SK-N-SH (cell line): ENCODE measurements at regions not wholly inside any gene's neighbourhood (a gene's known extent, or its start where the extent isn't known, plus 50 kb on each side); places are given as distances from the start of the nearest gene placed in this dataset.

Experiments
- CTCF ChIA-PET: fragments of 300-600, 350-600 bp; formaldehyde crosslinking; extraction: SDS; loops from one replicate; lab custom pipeline; 2021; lab: Yijun Ruan, JAX
- POLR2A ChIA-PET: fragments of 350-600 bp; sonication (Branson Sonifier 250); formaldehyde crosslinking; extraction: SDS; loops from one replicate; lab custom pipeline; 2020; ENCODE audit warnings: antibody characterized with exemption, inconsistent platforms; lab: Yijun Ruan, JAX
- DNase-seq: peaks from one replicate; pipeline ENCODE4 v3.0.0; 2012
- H2AFZ ChIP-seq: fragments of 200-600 bp; sonication (generic); 2 replicates; pipeline ENCODE4 v1.8.1; 2016; ENCODE audit warnings: antibody characterized with exemption, mild to moderate bottlenecking, low read depth
- H3F3A ChIP-seq: fragments of 200-600 bp; sonication (generic); replicated peaks from 2 replicates; pipeline ENCODE3; 2016; ENCODE audit warnings: antibody characterized with exemption, mild to moderate bottlenecking; ENCODE audit not compliant: insufficient read depth
- H3K27ac ChIP-seq, 2 experiments: fragments of 200-500 bp in 1 of 2; fragments of 200-600 bp in 1 of 2; sonication (Bioruptor generic) in 1 of 2; sonication (generic), shearing (Covaris generic) in 1 of 2; 2 replicates each; pipeline versions ENCODE4 v1.5.1 to v1.6.1; 2014 to 2016; ENCODE audit warnings: low read depth in 2 of 2, inconsistent platforms in 1 of 2, low read length in 1 of 2, mild to moderate bottlenecking in 1 of 2, mixed read lengths in 1 of 2
- H3K27me3 ChIP-seq: fragments of 200-600 bp; sonication (generic), shearing (Covaris generic); 2 replicates; pipeline ENCODE4 v1.6.1; 2016; ENCODE audit warnings: mixed run types; ENCODE audit not compliant: insufficient read depth
- H3K36me3 ChIP-seq, 2 experiments: fragments of 200-500 bp in 1 of 2; fragments of 200-600 bp in 1 of 2; sonication (Bioruptor generic) in 1 of 2; sonication (generic) in 1 of 2; replicated peaks in 1 of 2; 2 replicates each; pipeline versions ENCODE3 to v1.5.1; 2014 to 2016; ENCODE audit warnings: low read length in 1 of 2, mild to moderate bottlenecking in 1 of 2; ENCODE audit not compliant: insufficient read depth in 2 of 2, control insufficient read depth in 1 of 2
- H3K4me1 ChIP-seq, 2 experiments: fragments of 200-500 bp in 1 of 2; fragments of 200-600 bp in 1 of 2; sonication (Bioruptor generic) in 1 of 2; sonication (generic), shearing (Covaris generic) in 1 of 2; 2 replicates each; pipeline versions ENCODE4 v1.5.1 to v1.6.1; 2014 to 2016; ENCODE audit warnings: low read depth in 1 of 2, low read length in 1 of 2, mixed run types in 1 of 2; ENCODE audit not compliant: insufficient read depth in 2 of 2, control insufficient read depth in 1 of 2
- H3K4me2 ChIP-seq: fragments of 200-600 bp; sonication (generic), shearing (Covaris generic); 2 replicates; pipeline ENCODE4 v1.6.1; 2017; ENCODE audit warnings: mixed run types
- H3K4me3 ChIP-seq, 2 experiments: fragments of 200-500 bp in 1 of 2; fragments of 200-600 bp in 1 of 2; sonication (Bioruptor generic) in 1 of 2; sonication (generic), shearing (Covaris generic) in 1 of 2; 2 replicates each; pipeline versions ENCODE4 v1.5.1 to v1.8.1; 2014 to 2016; ENCODE audit warnings: low read depth in 2 of 2, inconsistent platforms in 1 of 2, low read length in 1 of 2, mild to moderate bottlenecking in 1 of 2, mixed read lengths in 1 of 2, moderate library complexity in 1 of 2
- H3K79me2 ChIP-seq: fragments of 200-600 bp; sonication (generic); 2 replicates; pipeline ENCODE4 v1.8.1; 2017; ENCODE audit warnings: mild to moderate bottlenecking; ENCODE audit not compliant: insufficient read depth
- H3K9ac ChIP-seq: fragments of 200-600 bp; sonication (generic); 2 replicates; pipeline ENCODE4 v1.6.1; 2017; ENCODE audit warnings: mixed run types
- H3K9me2 ChIP-seq: fragments of 200-600 bp; sonication (generic); 2 replicates; pipeline ENCODE4 v1.6.1; 2017; ENCODE audit warnings: mixed run types
- H3K9me3 ChIP-seq: fragments of 200-600 bp; sonication (generic); 2 replicates; pipeline ENCODE4 v1.6.1; 2017; ENCODE audit warnings: mixed run types, mild to moderate bottlenecking, moderate library complexity
- H4K20me1 ChIP-seq: fragments of 200-600 bp; sonication (generic); 2 replicates; pipeline ENCODE4 v1.6.1; 2017; ENCODE audit warnings: mild to moderate bottlenecking, mixed run types; ENCODE audit not compliant: insufficient read depth
- EZH2phosphoT487 ChIP-seq: fragments of 200-600 bp; sonication (generic); IDR thresholded peaks from 2 replicates; pipeline ENCODE4 v1.6.1; 2017; ENCODE audit warnings: low read depth, mixed run types, mild to moderate bottlenecking, antibody characterized with exemption, moderate library complexity, borderline replicate concordance
- FOSL2 ChIP-seq: IDR thresholded peaks from 2 replicates; pipeline ENCODE4 v1.4.0; 2012; ENCODE audit warnings: low read depth, mild to moderate bottlenecking, moderate library complexity, borderline replicate concordance
- FOXJ3 ChIP-seq: sonication (generic); formaldehyde crosslinking; IDR thresholded peaks from 2 replicates; pipeline ENCODE4 v1.5.1; 2020; ENCODE audit warnings: mild to moderate bottlenecking, missing genetic modification reagents
- FOXM1 ChIP-seq: IDR thresholded peaks from 2 replicates; pipeline ENCODE4 v1.4.0; 2012; ENCODE audit warnings: low read depth, mild to moderate bottlenecking
- IRF3 ChIP-seq: fragments of 150-350 bp; IDR thresholded peaks from 2 replicates; pipeline ENCODE4 v1.6.1; 2016; ENCODE audit warnings: mild to moderate bottlenecking, low read depth, low read length
- JUND ChIP-seq: IDR thresholded peaks from 2 replicates; pipeline ENCODE4 v1.4.0; 2012
- MAX ChIP-seq: IDR thresholded peaks from 2 replicates; pipeline ENCODE4 v1.4.0; 2012; ENCODE audit warnings: low read depth
- MEF2A ChIP-seq: IDR thresholded peaks from 2 replicates; pipeline ENCODE4 v1.4.0; 2012; ENCODE audit warnings: low read depth, borderline replicate concordance
- NRF1 ChIP-seq: IDR thresholded peaks from 2 replicates; pipeline ENCODE4 v1.6.1; 2012; ENCODE audit warnings: low read depth, mild to moderate bottlenecking, low read length
- PBX3 ChIP-seq: IDR thresholded peaks from 2 replicates; pipeline ENCODE4; 2012
- REST ChIP-seq: IDR thresholded peaks from 2 replicates; pipeline ENCODE4 v1.6.1; 2012; ENCODE audit warnings: mild to moderate bottlenecking, low read depth, low read length, moderate library complexity
- RXRA ChIP-seq: IDR thresholded peaks from 2 replicates; pipeline ENCODE4 v1.4.0; 2012; ENCODE audit warnings: low read depth, mild to moderate bottlenecking, borderline replicate concordance
- USF1 ChIP-seq: IDR thresholded peaks from 2 replicates; pipeline ENCODE4 v1.4.0; 2012; ENCODE audit warnings: low read depth, borderline replicate concordance
- USF2 ChIP-seq: fragments of 150-350 bp; IDR thresholded peaks from 2 replicates; pipeline ENCODE4 v1.6.1; 2017; ENCODE audit warnings: antibody characterized with exemption, low read length, low read depth, borderline replicate concordance
- YY1 ChIP-seq: IDR thresholded peaks from 2 replicates; pipeline ENCODE4 v1.4.0; 2012; ENCODE audit warnings: low read depth, mild to moderate bottlenecking
- ZBTB33 ChIP-seq: IDR thresholded peaks from 2 replicates; pipeline ENCODE4 v1.4.0; 2012; ENCODE audit warnings: low read depth, borderline replicate concordance
- WGBS: methylation state at CpG from one replicate; pipeline ENCODE4 v1.1.6; 2017; ENCODE audit warnings: low lambda C conversion rate; 5-methylcytosine and 5-hydroxymethylcytosine counted together

- ChIA-PET CTCF (no interaction called here), POLR2A (no interaction called here)
- Histone ChIP-seq H3K27ac (no peak overlapping the region), H3K27me3 (no peaks in the 10 kb centered on the region), H3K9me3 (no peaks in the 10 kb centered on the region), H3K79me2 (no peaks in the 10 kb centered on the region), H2AFZ (no peak overlapping the region), H3K4me2 (no peak overlapping the region), H3F3A (no peaks in the 10 kb centered on the region), H3K4me3 (no peak overlapping the region), H3K4me1 (peaks cover 0 to 2% of the 10 kb centered on the region in 2 experiments; a peak in 2 of 4 replicates), H3K9ac (no peak overlapping the region), H3K36me3 (no peaks in the 10 kb centered on the region), H3K9me2 (no peaks in the 10 kb centered on the region), H4K20me1 (no peaks in the 10 kb centered on the region)
- TF ChIP-seq USF1 (no peak), ZBTB33 (no peak), FOXJ3 (CRISPR knock-in tag) (no peak), YY1 (no peak), MEF2A (no peak), USF2 (no peak), EZH2phosphoT487 (no peak), RXRA (no peak), JUND (no peak)
- DNase-seq, result no peak
- WGBS, result 38% methylated on average over 4 of the region's 4 CpGs
Measured at GRCh38 chr13:104764600-104764999, 1698.4 kb upstream of the SLC10A2 start.

GRCh38 chr13:104759069-104759468 lies 1692.9 kb upstream of the SLC10A2 start:
- 78% methylated on average over 3 of the region's 3 CpGs for WGBS

More at GRCh38 chr13:104759069-104759468, 1692.9 kb upstream of the SLC10A2 start:
- ChIA-PET CTCF (interaction anchor here (2.2 kb wide), 1 partner anchor 14 kb away, joined by 4 read pairs; no protein-coding TSS in a partner anchor), POLR2A (no interaction called here)
- H3K27ac ChIP-seq, result no peak overlapping the region
- no peak for TF ChIP-seq REST
- no peak for TF ChIP-seq IRF3
- no peak for TF ChIP-seq RXRA
- no peak for TF ChIP-seq NRF1
- TF ChIP-seq FOSL2, result no peak
- TF ChIP-seq FOXM1, result no peak
- no peak for TF ChIP-seq YY1
- no peak for TF ChIP-seq PBX3
- TF ChIP-seq MAX, result no peak
- H3K9me3 ChIP-seq, result no peaks in the 10 kb centered on the region
- no peaks in the 10 kb centered on the region; a peak in 1 of 4 replicates for H3K4me1 ChIP-seq
- no peak overlapping the region for H3K4me2 ChIP-seq
- H2AFZ ChIP-seq, result no peak overlapping the region
- no peak overlapping the region for H3K9ac ChIP-seq
- H4K20me1 ChIP-seq, result no peaks in the 10 kb centered on the region
- H3F3A ChIP-seq, result no peaks in the 10 kb centered on the region
- H3K4me3 ChIP-seq, result no peak overlapping the region
- no peaks in the 10 kb centered on the region for H3K27me3 ChIP-seq
- no peaks in the 10 kb centered on the region for H3K9me2 ChIP-seq
- no peaks in the 10 kb centered on the region for H3K36me3 ChIP-seq
- no peak for DNase-seq
- no peaks in the 10 kb centered on the region for H3K79me2 ChIP-seq
